NCI-H2107 treated with DMSO at 0.1 percent for 48 hours (cell line): ENCODE measurements at regions not wholly inside any gene's neighbourhood (a gene's known extent, or its start where the extent isn't known, plus 50 kb on each side); places are given as distances from the start of the nearest gene placed in this dataset.
"Not testable (repeated sequence)": the region's sequence is repeated elsewhere in the genome, so short reads cannot be mapped to it uniquely, and the experiment has no call there.

Source experiments
- DNase-seq: peaks from one replicate; lab custom pipeline; 2025; ENCODE audit not compliant: unreplicated experiment; lab: John Stamatoyannopoulos, UW

DNA sequence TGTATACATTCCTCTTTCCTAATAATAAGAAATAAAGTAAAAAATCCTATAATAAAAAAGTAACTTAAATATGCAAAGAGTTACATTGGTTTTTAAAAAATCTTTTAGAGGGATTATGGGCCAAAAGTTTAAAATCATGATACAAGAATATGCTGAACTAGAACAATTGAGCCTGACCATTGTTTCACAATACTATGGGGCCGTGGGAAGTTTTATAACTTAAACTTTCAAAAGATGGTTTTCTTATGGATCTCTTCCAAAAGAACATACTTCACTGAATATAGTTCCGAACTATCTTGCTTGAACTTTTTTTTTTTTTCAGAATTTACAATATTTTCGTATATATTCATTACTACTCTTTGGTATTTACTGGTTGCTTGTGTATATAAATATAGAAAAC, 97.6 kb downstream of the NFKBIZ start:
- no peak for DNase-seq

DNA sequence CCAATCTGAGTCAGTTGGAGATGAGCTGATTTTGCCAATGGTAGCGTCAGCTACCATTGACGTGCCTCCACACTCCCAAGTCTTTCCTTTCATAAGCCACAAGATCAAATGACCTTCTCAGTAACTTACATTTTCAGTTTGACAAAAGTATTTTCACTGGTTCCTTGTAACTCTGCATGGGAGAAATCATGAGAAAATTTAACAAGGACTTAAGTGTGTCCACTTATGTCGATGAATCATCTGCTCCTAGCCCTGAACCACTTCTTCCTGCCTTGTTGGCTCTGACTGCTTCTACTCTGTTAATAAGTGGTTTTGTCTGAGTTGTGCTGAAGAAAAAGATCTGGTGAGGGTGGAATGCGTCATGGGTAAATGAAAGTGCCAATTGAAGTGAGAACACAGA, 101.2 kb downstream of the NFKBIZ start:
- DNase-seq = no peak

DNA sequence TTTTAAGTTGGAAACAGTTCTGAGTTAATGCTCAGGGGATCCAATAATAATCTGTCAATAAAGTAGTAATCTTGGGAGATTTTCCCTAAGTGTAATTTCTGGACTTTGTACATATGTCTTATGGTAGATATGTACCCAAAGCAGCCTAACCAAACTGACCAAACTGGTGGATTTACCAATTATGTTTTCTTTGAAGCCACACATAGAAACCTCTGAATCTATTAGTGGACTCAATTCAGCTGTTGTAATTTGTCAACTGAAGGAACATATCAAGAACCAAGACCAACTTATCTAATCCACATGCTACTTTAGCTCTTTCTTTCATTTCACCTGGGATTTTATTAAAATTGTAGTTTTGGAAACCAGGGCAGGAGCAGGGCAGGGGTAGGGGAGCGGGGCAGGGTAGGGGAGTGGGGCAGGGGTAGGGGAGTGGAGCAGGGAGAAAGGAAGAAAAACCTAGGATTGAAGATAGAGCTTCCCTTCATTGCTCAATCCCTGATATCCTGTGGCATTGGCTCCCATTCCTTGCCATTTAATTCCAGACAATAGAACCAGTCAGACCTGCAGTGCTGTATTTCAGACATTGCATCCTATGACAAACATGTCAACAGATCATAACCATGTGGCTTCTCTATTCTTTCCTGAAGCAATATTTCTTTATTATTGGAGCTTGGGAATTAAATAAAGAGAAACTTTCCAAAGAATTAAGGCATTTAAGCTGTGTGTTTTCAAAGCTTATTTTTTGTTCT, 101.8 kb downstream of the NFKBIZ start:
- DNase-seq = no peak

DNA sequence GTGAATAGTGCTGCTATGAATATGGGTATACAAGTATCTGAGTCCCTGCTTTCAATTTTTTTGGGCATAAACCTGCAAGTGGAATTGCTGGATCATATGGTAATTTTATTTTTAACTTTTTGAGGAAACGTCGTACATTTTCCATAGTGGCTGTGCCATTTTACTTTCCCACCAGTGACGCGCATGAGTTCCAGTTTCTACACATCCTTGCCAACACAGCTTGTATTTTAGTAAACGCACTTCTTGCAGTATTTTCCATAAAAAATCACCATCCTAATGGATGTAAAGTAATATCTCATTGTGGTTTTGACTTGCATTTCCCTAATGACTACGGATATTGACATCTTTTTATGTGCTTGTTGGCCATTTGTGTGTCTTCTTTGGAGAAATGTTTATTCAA, 105.0 kb downstream of the NFKBIZ start:
- DNase-seq = no peak

DNA sequence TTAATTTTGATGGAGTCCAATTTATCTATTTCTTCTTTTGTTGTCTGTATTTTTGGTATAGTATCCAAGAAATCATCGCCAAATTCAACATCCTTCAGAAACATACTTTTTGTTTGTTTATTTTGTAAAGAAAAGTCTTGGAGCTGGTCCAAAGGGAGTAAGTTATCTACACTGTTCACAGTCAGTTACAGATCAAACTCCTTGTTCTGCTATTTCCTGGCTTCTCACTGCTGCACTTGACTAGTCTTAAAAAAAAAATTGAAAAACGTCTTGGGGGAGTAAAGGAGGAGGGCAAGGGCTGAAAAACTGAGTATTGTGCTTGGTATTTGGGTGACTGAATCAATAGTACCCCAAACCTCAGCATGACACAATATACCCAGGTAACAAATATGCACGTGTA, 105.6 kb downstream of the NFKBIZ start:
- DNase-seq = no peak

DNA sequence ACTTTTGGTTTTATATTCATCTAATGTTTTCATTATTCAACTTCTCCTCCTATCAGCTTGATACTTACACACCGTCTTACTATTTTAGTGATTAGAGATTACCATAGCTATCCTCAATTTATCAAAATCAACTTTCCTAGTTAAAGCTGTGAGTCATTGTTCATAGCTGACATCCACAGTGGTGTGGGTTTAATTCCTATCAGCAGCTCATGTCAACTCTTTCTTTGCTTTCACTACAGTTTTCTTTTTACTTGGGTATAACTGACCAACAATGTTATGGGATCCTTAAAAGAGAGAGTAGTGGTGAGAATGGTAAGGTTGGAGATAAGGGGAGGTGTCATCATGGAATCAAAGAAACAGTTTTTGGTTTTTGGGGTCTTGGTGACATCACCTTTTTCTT, 112.7 kb downstream of the NFKBIZ start:
- DNase-seq = no peak

DNA sequence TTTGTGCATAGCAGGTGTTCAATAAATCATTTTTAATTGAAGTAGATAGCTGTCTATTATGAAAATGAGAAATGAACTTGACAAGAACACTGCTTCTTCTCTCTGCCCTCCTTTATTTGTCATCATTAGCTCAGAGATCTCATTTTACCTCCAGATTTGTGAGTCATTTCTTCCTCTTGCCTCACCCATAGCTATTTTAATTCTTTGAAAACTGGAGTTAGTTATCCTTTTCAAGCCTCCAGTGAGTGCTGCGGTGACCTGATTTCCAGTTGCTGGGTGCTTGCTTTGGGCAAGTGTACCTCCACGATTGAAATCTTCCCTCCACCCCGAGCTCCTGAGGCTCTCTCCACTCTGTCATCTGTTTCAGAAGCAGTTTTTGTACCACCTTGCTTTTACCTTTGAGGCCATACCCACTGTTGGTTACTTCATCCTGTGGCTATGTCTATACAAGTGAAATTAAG, 114.6 kb downstream of the NFKBIZ start:
- no peak for DNase-seq

DNA sequence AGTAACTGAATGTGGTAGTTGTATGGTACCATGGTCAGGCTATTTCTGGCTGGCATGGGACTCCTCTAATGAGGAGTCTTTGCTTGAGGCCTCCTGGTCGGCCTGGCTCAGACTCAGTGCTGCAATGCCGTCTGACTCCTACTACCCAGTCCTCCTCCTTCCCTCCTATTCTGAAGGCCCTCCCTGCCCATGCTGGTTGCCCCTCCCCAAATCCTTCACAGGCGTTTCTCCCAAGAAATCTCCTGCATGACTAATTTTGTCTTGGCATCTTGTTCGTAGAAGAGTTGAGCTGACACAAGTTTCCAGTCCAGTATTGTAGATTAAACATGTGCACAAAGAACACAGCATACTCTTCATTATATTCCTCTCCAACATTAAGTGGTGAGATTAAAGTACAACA, 115.5 kb downstream of the NFKBIZ start:
- no peak for DNase-seq

DNA sequence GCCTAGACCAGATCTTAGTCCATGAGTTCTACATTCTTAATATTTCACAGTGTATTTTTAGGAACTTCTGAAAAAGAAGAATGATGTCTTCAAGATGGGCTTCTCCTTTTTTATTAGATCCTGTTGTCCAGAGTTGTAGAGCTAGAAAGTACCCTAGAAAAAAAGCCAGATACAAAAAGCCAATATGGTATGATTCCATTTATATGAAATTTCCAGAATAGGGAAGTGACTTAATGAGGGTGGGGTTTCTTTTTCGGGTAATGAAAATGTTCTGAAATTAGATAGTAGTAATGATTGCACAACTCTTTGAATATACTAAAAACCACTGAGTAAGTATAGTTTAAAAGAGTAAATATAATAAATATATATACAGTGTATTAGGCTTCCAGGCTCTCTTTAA, 116.9 kb downstream of the NFKBIZ start:
- no peak for DNase-seq

DNA sequence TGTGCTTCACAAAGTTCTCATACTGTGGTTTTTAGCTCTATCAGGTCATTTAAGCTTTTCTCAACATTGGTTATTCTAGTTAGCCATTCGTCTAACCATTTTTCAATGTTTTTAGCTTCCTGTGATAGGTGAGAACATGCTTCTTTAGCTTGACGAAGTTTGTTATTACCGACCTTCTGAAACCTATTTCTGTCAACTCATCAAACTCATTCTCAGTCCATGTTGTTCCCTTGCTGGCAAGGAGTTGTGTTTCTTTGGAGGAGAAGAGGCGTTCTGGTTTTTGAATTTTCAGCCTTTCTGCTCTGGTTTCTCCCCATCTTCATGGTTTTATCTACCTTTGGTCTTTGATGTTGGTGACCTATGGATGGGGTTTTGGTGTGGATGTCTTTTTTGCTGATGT, 120.9 kb downstream of the NFKBIZ start:
- no peak for DNase-seq

DNA sequence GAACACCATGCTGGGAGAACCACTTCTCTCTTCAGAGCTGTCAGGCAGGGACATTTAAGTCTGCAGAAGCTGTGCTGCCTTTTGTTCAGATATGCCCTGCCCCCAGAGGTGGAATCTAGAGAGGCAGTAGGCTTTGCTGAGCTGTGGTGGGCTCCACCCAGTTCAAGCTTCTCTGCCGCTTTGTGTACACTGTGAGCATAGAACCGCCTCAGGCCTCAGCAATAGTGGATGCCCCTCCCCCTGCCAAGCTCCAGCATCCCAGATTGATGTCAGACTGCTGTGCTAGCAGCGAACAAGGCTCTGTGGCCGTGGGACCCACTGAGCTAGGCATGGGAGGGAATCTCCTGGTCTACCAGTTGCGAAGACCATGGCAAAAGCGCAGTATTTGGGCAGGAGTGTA, 121.6 kb downstream of the NFKBIZ start:
- no peak for DNase-seq

DNA sequence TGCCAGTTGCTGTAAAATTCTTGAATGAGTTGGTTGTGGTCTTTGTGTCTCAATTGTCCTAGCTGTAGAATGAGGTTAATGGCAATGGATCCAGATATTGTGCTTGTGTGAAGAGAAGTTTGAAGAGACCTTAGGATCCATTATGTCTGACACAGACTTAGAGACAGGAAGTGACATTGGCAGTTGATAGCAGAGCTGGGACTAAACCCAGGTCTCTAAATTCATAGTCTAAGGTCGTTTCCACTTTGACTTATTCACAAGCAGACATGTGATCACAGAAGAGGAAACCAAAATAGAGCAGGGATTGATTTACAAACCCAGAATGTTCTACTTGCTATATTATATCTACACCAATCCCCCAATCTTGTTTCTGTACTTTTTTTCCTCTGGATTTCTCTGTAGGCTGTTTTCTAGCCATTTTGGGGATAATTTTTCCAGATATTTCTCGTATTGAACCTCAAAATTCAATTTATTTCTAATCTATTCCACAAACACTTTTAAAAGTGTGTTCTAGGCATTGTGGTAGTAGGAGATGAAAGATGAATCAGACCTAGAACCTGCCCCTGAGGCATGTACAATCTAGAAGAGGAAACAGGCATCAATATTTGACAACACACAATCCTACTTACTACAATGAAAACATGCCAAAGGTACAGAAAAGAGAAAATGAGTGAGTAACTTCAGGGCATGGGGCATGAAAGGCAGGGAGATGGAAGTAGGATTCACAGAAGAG, 123.3 kb downstream of the NFKBIZ start:
- no peak for DNase-seq

DNA sequence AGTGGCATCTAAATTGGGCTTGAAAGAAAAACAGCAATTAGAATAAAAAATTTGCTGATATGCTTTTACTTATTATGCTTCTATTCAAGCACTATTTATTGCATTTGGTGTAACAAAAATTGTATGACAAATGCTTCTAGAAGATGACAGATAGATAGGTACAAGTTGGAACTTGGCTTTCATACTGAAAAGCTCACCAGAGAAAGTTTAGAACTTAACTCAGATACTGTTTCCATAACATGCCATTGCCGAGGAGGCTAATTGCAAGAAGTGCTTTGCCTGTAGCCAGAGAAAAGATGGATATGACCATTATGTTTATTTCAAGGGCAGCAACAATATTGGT, 123.8 kb downstream of the NFKBIZ start:
- no peak for DNase-seq

DNA sequence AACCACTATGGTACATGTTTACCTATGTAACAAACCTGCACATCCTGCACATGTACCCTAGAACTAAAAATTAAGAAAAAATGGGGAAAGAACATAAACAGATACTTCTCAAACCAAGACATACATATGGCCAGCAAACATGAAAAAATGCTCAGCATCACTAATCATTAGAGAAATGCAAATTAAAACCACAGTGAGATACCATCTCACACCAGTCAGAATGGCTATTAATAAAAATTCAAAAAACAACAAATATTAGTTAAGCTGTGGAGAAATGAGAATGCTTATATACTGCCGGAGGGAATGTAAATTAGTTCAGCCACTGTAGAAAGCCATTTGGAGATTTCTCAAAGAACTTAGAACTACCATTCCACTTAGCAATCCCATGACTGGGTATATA, 126.1 kb downstream of the NFKBIZ start:
- DNase-seq = not testable (repeated sequence)

DNA sequence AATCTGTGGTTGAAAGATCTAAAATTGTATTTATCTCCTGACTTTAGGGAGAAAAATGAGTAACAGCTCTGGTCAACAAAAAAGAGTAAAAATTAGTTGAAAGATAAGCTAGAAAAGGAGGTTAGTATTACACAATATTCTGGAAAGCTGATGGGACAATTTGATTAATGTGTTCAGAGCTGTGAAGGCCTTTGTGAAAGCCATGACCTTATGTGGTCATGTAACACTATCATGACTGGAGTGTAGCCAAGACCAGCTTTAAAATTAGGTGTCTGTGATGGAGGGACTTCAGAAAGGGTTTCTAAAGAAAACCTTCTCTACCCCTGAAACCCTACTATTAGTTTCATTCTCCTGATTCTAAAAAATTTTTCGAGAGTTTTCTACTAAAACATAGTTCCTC, 127.2 kb downstream of the NFKBIZ start:
- DNase-seq = no peak

DNA sequence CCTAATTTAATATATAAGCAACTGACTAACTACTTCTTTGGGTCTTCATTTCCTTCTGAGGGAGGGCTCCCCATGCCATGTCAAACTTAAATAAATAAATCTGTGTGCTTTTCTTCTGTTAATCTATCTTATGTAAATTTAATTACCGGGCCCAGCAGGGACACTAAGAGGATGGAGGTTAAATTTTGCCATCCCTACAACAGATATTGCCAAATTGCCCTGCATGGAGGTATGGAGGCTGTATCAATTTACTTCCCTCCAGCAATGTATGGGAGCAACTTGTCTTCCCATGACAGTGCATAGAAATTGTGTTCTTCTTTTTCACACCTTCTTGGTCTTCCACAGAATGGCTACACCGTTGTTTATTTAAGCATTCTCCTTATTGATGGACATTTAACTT, 129.0 kb downstream of the NFKBIZ start:
- no peak for DNase-seq

DNA sequence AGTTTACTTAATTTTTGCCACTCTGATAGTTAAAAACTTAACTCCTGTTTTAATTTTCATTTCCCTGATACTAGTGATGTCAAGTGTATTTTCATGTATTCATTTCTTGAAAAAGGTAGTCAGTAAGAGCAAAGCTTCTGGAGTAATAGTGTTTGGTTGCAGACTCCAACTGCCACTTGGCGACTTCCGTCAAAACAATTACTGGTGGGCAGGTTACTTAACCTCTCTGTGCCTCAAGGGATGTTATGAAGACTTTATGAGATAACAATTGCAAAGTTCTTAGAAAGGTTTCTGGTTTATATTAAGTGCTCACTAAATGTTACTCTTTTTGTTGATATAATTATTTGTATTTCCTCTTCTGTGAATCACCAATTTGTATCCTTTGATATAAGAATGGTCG, 129.7 kb downstream of the NFKBIZ start:
- no peak for DNase-seq

DNA sequence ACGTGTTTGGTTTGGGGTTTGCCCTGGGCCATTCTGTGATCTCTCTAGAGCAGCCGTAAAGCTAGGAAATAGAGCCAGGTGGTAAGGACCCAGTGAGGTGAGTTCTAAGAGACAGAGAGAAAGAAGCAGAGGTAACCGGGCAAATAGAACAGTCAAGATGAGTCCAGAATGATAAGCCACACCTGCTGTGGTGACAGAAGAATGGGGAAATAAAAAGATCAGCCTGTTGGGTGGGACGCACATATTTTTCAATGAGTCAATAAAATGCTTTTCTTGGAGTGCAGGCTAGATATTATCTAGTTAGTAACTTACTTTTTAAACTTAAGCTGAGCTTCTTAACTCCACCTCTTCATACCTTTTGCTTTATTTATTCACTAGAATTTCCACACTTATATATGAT, 135.0 kb downstream of the NFKBIZ start:
- no peak for DNase-seq

DNA sequence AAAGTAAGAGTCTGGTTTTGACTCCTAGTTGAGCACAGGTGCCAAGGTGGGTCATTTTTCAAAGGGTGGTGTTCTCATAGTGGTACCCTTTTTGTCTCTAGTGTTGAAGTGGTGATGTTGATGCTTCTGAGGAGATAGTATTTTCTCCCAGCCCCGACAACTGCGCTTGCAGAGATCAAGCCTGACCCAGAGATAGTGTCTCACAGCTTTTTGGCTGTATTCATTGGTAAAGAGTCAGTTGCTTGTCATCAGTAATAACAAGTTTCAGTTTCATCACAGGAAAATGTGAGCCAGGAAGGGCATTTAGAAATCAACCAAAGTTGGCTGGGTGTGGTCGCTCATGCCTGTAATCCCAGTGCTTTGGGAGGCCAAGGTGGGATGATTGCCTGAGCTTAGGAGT, 139.3 kb downstream of the NFKBIZ start:
- DNase-seq = no peak

DNA sequence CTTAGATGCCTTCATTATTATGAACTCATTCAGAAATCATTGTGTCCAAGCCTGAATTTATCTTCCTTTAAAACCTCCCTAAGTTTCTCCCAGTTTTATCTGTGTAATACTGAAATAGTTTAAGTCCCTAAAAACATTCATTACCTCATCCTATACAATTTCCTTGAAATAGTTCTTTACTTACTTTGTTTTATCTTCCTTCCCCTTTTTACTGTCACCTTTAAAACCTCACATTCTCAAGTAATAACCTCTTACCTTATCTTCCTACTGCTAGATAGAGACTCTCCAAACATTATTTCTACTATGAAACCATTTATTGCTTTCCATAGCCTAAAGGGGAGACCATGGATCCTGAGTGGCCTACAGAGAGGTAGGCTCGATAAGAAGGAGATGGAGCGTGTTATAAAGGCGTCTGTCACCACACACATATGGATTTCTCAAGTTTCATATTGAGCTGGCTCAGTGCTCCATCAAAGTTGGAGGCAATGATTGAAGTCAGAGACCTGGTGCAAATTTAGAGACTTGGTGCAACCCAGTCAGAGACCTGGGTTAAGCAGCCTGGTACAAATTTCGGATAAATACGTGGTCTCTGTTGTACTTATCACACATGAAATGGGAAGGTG, 140.4 kb downstream of the NFKBIZ start:
- DNase-seq = no peak

DNA sequence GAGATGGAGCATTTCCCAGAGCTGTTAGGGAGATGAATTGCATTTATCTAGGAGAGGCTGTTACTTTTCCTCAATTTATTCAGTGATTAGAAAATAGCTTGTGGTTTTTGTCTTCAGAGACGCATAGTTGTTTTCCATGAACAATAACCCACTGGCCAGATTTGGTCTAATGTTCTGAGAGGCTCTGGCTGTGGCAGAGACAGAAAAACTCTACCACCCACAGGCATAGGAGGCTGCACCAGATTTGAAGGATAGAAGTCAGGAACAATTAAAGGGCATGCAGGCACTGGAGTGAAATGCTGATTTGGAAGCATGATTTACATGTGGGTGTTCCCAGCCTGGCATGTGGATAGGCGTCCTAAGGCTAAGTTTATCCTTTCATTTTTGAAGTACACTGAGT, 143.5 kb downstream of the NFKBIZ start:
- no peak for DNase-seq

DNA sequence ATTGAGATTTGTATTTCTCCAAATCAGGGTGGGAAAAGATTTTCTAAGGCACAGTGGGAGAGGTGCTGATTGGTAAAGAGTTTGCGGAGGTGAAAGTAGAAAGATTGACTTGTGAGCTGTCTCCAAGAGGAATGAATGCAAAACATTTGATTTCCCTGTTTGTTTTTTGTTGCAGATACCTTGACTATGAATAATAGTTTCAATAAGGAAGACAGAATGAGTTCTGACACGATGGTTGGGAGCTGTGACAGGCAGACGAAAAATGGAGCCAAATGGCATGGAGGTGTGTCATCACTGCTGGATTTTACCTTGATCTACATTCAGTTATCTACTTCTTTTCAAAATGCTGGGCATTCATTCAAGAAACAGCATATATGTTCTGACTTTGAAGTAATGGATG, 145.1 kb downstream of the NFKBIZ start:
- no peak for DNase-seq
